ENCODE measurements at regions not wholly inside any gene's neighbourhood (a gene's known extent, or its start where the extent isn't known, plus 50 kb on each side); places are given as distances from the start of the nearest gene placed in this dataset.

DNA sequence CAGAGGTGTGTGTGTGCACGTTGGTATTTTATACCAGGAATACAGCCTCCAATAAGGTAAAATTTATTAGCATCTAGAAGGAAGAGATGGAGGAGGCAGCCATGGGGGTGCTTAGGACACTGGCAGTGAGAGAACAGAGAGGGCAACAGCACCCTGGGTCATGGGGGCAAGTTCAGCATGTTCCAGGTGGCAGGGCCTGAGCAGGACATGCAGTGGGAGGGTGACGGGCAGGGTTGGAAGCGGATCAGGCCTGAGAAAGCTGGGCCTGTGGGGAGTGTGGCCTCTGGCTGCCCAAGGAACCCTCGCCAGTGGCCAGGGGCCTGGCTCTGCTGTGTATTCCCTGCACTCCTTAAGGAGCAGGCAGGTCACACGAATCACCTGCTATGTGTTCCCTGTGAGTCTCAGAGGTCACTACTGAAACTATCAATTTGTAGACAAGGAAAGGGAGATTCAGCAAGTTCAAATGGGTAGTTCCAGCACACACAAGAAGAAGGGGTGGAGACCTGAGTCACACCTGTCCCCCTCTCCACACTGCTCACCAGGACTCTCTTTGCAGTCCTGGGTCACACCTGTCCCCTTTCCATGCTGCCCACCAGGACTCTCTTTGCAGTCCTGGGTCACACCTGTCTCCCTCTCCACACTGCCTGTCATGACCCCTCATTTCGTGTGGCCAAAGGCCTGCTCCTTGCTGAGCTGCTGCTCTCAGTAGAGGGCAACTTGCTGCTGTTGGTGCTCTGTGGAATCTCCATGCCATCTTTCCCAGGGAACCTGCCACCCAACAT lies 463.9 kb upstream of the HS6ST1 start:
- TF ChIP-seq POLR2AphosphoS5 (IDR thresholded peaks at IDR 0.05; ENCODE audit: low read depth, low read length), result no peak
- TF ChIP-seq POLR2A (IDR thresholded peaks at IDR 0.05; ENCODE audit: low read depth, low read length), result no peak
- no peak for TF ChIP-seq TAF1 (IDR thresholded peaks at IDR 0.05; ENCODE audit: low read depth, low read length)
- no peak for TF ChIP-seq POU2F2 (IDR thresholded peaks at IDR 0.05; ENCODE audit: low read depth, low read length)
- TF ChIP-seq SPI1 (IDR thresholded peaks at IDR 0.05; ENCODE audit: low read depth, low read length), result no peak
- TF ChIP-seq PAX5 (IDR thresholded peaks at IDR 0.05; ENCODE audit: insufficient read depth, low read length, severe bottlenecking), result no peak
